ENCODE measurements at regions not wholly inside any gene's neighbourhood (a gene's known extent, or its start where the extent isn't known, plus 50 kb on each side); places are given as distances from the start of the nearest gene placed in this dataset.

GRCh38 chr6:141251286-141251685 lies 881.4 kb upstream of the GJE1 start:
- intact Hi-C loops (cut with micrococcal nuclease; ENCODE audit: unreplicated experiment) = no loop called here
- CTCF ChIA-PET = no interaction called here
- Histone ChIP-seq H3K79me2 (ENCODE audit: low read depth) (no peaks in the 10 kb centered on the region), H3K4me2 (no peak overlapping the region), H3K36me3 (ENCODE audit: low read depth) (no peaks in the 10 kb centered on the region), H4K20me1 (ENCODE audit: insufficient read depth) (no peaks in the 10 kb centered on the region), H3K9me2 (ENCODE audit: insufficient read depth) (no peaks in the 10 kb centered on the region), H3K27ac (no peak overlapping the region), H3K4me3 (no peak overlapping the region), H3K27me3 (ENCODE audit: insufficient read depth, low read depth) (no peaks in the 10 kb centered on the region), H3F3A (ENCODE audit: insufficient read depth, low read depth) (no peaks in the 10 kb centered on the region), H3K4me1 (replicated peaks; ENCODE audit: insufficient read depth) (no peaks in the 10 kb centered on the region), H2AFZ (no peak overlapping the region; the same call in 1 of the 2 replicates), H3K9me3 (ENCODE audit: insufficient read depth, low read depth) (no peaks in the 10 kb centered on the region)
- POLR2A ChIA-PET (ENCODE audit: unreplicated experiment) = no interaction called here
- BruUV-seq (replicated peaks) = no TSS peak
- DNase-seq = no peak
- no peak for TF ChIP-seq CTCF (conservative IDR thresholded peaks at IDR 0.05)

- ChIA-PET CTCF (no interaction called here), POLR2A (ENCODE audit: unreplicated experiment) (no interaction called here)
Measured at GRCh38 chr6:141248021-141248799, 884.5 kb upstream of the GJE1 start.

GRCh38 chr6:141244366-141244765 lies 888.4 kb upstream of the GJE1 start:
- DNase-seq = no peak
- Histone ChIP-seq H4K20me1 (ENCODE audit: insufficient read depth) (no peaks in the 10 kb centered on the region), H3F3A (ENCODE audit: insufficient read depth, low read depth) (no peaks in the 10 kb centered on the region), H3K9me2 (ENCODE audit: insufficient read depth) (no peaks in the 10 kb centered on the region), H3K4me2 (no peak overlapping the region), H3K9me3 (ENCODE audit: insufficient read depth, low read depth) (no peaks in the 10 kb centered on the region), H3K27me3 (ENCODE audit: insufficient read depth, low read depth) (no peaks in the 10 kb centered on the region), H2AFZ (peak overlapping the region; percentile 53; the same call in 1 of the 2 replicates), H3K36me3 (ENCODE audit: low read depth) (no peaks in the 10 kb centered on the region), H3K79me2 (ENCODE audit: low read depth) (no peaks in the 10 kb centered on the region), H3K27ac (no peak overlapping the region), H3K4me3 (no peak overlapping the region), H3K4me1 (replicated peaks; ENCODE audit: insufficient read depth) (no peaks in the 10 kb centered on the region)
- intact Hi-C loops (cut with micrococcal nuclease; ENCODE audit: unreplicated experiment) = no loop called here
- ChIA-PET POLR2A (ENCODE audit: unreplicated experiment) (no interaction called here), CTCF (no interaction called here)
- BruUV-seq (replicated peaks) = no TSS peak
- TF ChIP-seq CTCF (conservative IDR thresholded peaks at IDR 0.05) = no peak
- TF ChIP-seq EZH2 (IDR thresholded peaks at IDR 0.05; ENCODE audit: low read depth) = no peak

More at GRCh38 chr6:141248021-141248799, 884.5 kb upstream of the GJE1 start:
- Histone ChIP-seq H4K20me1 (ENCODE audit: insufficient read depth) (no peaks in the 10 kb centered on the region), H2AFZ (peak overlapping the region; percentile 23; the same call in 1 of the 2 replicates), H3K4me2 (no peak overlapping the region), H3K27me3 (ENCODE audit: insufficient read depth, low read depth) (no peaks in the 10 kb centered on the region), H3K79me2 (ENCODE audit: low read depth) (no peaks in the 10 kb centered on the region), H3K27ac (no peak overlapping the region), H3K36me3 (ENCODE audit: low read depth) (no peaks in the 10 kb centered on the region), H3K9me2 (ENCODE audit: insufficient read depth) (no peaks in the 10 kb centered on the region), H3F3A (ENCODE audit: insufficient read depth, low read depth) (no peaks in the 10 kb centered on the region), H3K9me3 (ENCODE audit: insufficient read depth, low read depth) (no peaks in the 10 kb centered on the region), H3K4me3 (no peak overlapping the region), H3K4me1 (replicated peaks; ENCODE audit: insufficient read depth) (no peaks in the 10 kb centered on the region)
- intact Hi-C loops (cut with micrococcal nuclease; ENCODE audit: unreplicated experiment) = no loop called here
- BruUV-seq (replicated peaks) = no TSS peak
- DNase-seq = no peak
- no peak for TF ChIP-seq EZH2 (IDR thresholded peaks at IDR 0.05; ENCODE audit: low read depth)
- no peak for TF ChIP-seq CTCF (conservative IDR thresholded peaks at IDR 0.05)

Data from PC-9 (cell line).